ENCODE measurements at regions not wholly inside any gene's neighbourhood (a gene's known extent, or its start where the extent isn't known, plus 50 kb on each side); places are given as distances from the start of the nearest gene placed in this dataset.

- TF ChIP-seq CTCF (IDR thresholded peaks at IDR 0.05) (no peak), EZH2 (IDR thresholded peaks at IDR 0.05; ENCODE audit: borderline replicate concordance, insufficient read depth, low read depth, low read length, poor library complexity, severe bottlenecking) (no peak)
Measured at GRCh38 chr11:86181379-86181778, 63.2 kb upstream of the EED start.
